ENCODE measurements at regions not wholly inside any gene's neighbourhood (a gene's known extent, or its start where the extent isn't known, plus 50 kb on each side); places are given as distances from the start of the nearest gene placed in this dataset.

DNA sequence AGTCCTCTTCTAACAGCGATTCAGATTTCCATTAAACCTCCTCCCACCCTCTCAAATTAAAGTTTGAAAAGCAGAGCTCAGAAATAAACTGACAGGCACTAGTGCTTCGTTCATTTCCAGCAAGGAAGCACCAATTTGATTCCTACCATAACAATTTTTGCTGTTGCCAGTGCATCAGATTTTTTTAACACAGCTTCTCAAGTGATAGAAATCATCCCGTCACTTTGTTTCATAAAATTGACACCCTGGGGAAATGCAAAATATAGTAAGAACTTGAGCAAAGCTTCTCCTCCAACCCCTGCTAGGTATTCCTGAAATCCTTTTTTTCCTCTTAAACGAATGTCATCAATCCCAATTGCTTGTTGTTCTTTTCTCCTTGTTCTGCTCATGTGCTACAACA is 332.1 kb downstream of the FOXG1 start:
- Histone ChIP-seq H3K4me2 (no peak overlapping the region), H3K9ac (no peak overlapping the region)
- TF ChIP-seq Cebpa-rat (IDR thresholded peaks at IDR 0.05), result no peak

DNA sequence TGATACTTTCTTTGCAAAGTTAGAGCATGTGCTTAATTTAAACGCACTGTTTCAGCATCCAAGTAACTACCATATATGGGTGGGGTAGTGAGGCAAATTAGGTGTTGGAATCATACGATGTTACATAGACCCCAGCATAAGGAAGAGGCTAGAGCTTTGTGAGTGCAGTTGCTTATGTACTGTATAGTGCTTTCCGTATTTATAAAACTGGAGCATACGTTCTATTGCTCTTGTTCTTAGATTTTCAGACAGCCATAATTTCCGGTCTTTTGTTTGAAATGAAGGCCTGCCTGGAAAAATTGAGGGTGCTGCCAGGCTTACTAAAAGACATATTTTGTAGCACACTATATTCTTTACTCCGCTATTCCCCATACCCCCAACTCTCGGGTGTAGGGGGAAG is 335.7 kb downstream of the FOXG1 start:
- no peaks in the 10 kb centered on the region for H3K4me1 ChIP-seq
- no peaks in the 10 kb centered on the region for H3K27me3 ChIP-seq
- H3K9me3 ChIP-seq, result no peaks in the 10 kb centered on the region
- H3K4me2 ChIP-seq, result no peak overlapping the region
- no peak for TF ChIP-seq Cebpa-rat (IDR thresholded peaks at IDR 0.05)
- no peaks in the 10 kb centered on the region for H4K20me1 ChIP-seq
- no peak overlapping the region for H3K4me3 ChIP-seq
- H3K9ac ChIP-seq, result no peak overlapping the region
- no peaks in the 10 kb centered on the region for H3K36me3 ChIP-seq
- no peak overlapping the region for H3K27ac ChIP-seq

More for the DNA sequence above, 332.1 kb downstream of the FOXG1 start:
- H3K4me3 ChIP-seq, result no peak overlapping the region
- no peaks in the 10 kb centered on the region for H3K36me3 ChIP-seq
- no peaks in the 10 kb centered on the region for H4K20me1 ChIP-seq
- no peaks in the 10 kb centered on the region for H3K27me3 ChIP-seq
- H3K9me3 ChIP-seq, result no peaks in the 10 kb centered on the region
- no peaks in the 10 kb centered on the region for H3K4me1 ChIP-seq
- no peak overlapping the region for H3K27ac ChIP-seq

DNA sequence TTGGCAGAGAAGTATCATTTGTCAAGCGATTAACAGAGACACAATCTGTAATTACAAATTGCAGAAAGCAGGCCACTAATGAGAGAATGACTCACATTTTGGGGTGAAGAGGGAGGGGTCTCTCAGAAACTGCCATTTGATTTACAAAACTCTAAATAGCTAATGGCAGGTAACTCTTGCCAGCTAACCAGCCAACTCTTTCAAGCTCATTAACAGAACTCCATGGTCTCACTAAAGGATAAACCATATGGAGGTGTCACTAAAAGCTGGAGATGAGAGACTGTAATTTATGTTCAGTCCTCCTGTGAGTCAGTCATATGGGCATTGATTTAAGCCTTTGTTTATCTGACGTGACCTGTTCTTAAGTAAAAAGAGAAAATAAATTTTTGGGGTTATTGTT is 336.4 kb downstream of the FOXG1 start:
- TF ChIP-seq Cebpa-rat (IDR thresholded peaks at IDR 0.05), result no peak
- Histone ChIP-seq H3K4me1 (no peaks in the 10 kb centered on the region), H3K9me3 (no peaks in the 10 kb centered on the region), H4K20me1 (no peaks in the 10 kb centered on the region), H3K27me3 (no peaks in the 10 kb centered on the region), H3K9ac (no peak overlapping the region), H3K4me2 (no peak overlapping the region), H3K36me3 (no peaks in the 10 kb centered on the region), H3K27ac (no peak overlapping the region), H3K4me3 (no peak overlapping the region)

DNA sequence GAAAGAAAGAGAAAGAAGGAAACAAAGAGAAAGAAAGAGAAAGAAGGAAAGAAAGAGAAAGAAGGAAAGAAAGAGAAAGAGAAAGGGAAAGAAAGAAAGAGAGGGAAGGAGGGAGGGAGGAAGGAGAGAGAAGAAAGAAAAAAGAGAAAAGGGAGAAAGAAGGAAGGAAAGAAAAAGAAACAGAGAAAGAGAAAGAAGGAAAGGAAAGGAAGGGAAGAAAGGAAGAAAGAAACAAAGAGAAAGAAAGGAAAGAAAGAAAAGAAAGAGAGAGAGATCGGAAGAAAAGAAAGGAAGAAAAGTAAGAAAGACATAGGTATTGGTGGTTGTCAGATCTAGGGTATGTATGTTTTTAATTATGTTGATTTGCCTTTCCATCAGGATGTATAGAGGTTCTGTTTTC is 342.3 kb downstream of the FOXG1 start:
- Histone ChIP-seq H3K27ac (no peak overlapping the region), H3K4me1 (no peaks in the 10 kb centered on the region), H4K20me1 (no peaks in the 10 kb centered on the region), H3K27me3 (no peaks in the 10 kb centered on the region), H3K4me2 (no peak overlapping the region), H3K9ac (no peak overlapping the region), H3K4me3 (no peak overlapping the region), H3K9me3 (no peaks in the 10 kb centered on the region), H3K36me3 (no peaks in the 10 kb centered on the region)
- TF ChIP-seq Cebpa-rat (IDR thresholded peaks at IDR 0.05), result no peak

DNA sequence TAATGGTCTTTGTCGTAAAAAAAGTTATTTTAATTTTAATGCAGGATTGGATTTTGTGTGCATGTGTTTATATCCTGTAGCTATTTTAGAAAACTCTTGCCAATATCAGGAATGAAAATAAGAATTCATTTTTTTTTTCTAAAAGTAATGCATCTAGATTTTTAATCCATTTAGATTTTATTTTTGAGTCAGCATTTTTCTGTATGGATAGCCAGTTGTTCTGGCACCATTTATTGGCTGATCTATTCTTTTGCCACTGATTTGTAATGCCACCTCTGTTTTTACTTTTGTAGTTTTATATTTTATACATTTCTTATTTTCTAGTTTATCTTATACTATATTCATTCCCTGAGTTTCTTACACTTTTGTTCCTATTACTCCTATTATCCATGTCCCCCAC is 343.0 kb downstream of the FOXG1 start:
- no peak overlapping the region for H3K4me2 ChIP-seq
- H3K9me3 ChIP-seq, result no peaks in the 10 kb centered on the region
- TF ChIP-seq Cebpa-rat (IDR thresholded peaks at IDR 0.05), result no peak
- H3K27ac ChIP-seq, result no peak overlapping the region
- no peaks in the 10 kb centered on the region for H3K4me1 ChIP-seq
- no peaks in the 10 kb centered on the region for H3K36me3 ChIP-seq
- H3K4me3 ChIP-seq, result no peak overlapping the region
- H3K9ac ChIP-seq, result no peak overlapping the region
- H4K20me1 ChIP-seq, result no peaks in the 10 kb centered on the region
- H3K27me3 ChIP-seq, result no peaks in the 10 kb centered on the region

DNA sequence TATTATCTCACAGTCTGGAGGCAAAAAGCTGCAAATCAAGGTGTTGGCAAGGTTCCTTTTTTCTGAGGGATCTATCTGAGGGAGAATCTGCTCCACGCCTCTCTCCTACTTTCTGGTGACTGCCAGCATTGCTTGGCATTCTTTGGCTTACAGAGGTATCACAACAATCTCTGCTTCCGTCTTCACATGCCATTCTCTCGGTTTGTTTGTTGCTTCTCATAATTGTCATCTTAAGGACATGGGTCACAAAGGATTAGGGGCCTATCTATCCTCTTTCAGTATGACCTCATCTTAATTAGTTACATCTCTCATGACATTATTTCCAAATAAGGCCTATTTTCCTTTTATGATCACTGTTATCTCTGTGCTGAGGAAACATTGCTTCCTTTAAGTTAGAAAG is 345.0 kb downstream of the FOXG1 start:
- H3K4me3 ChIP-seq, result no peak overlapping the region
- no peak overlapping the region for H3K4me2 ChIP-seq
- no peak overlapping the region for H3K9ac ChIP-seq
- no peak for TF ChIP-seq Cebpa-rat (IDR thresholded peaks at IDR 0.05)
- H3K4me1 ChIP-seq, result no peaks in the 10 kb centered on the region
- H3K36me3 ChIP-seq, result no peaks in the 10 kb centered on the region
- no peaks in the 10 kb centered on the region for H4K20me1 ChIP-seq
- no peaks in the 10 kb centered on the region for H3K27me3 ChIP-seq
- no peaks in the 10 kb centered on the region for H3K9me3 ChIP-seq
- H3K27ac ChIP-seq, result no peak overlapping the region

DNA sequence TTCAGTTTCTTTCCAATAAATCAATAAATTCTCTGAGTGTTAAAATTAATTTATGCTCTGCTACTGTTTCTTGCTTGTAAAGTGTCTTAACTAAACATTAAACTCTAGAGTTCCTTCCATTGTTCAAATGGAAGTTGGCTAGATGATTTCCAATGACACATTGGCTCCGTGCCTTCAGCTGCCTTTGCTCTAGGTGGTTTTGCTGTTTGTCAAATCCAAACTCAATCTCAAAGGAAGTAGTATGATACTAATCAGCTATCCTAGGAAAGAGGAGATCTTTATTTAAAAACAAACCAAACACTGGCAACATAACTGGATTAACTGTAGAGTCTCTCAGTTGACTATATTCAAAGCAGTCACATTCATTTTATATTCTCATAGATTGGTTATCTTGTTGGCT is 356.4 kb downstream of the FOXG1 start:
- Histone ChIP-seq H3K36me3 (no peaks in the 10 kb centered on the region), H3K27me3 (no peaks in the 10 kb centered on the region)
- no peak for TF ChIP-seq Cebpa-rat (IDR thresholded peaks at IDR 0.05)

DNA sequence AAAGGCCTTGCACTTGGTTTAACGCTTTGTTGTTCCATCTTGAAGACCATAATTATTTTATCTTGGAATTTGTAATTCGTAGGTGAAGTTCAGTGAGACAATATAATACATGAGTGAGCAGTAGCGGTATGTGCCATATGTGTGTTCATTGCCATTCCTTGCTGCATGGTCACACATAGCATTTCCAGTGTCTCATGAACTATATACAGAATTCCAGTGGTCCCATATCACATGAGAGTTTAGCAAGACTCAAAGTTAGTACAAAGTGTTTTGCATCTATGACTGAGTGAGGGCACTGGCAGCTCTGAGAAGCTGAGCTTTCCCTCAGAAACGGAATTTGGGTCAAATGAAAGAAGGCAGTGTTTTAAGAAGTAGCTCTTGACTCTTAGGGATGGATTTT is 359.8 kb downstream of the FOXG1 start:
- H3K4me2 ChIP-seq, result no peak overlapping the region
- no peak overlapping the region for H3K9ac ChIP-seq
- H3K4me1 ChIP-seq, result no peaks in the 10 kb centered on the region
- no peaks in the 10 kb centered on the region for H4K20me1 ChIP-seq
- no peaks in the 10 kb centered on the region for H3K9me3 ChIP-seq
- H3K36me3 ChIP-seq, result no peaks in the 10 kb centered on the region
- no peak overlapping the region for H3K27ac ChIP-seq
- no peak for TF ChIP-seq Cebpa-rat (IDR thresholded peaks at IDR 0.05)
- no peaks in the 10 kb centered on the region for H3K27me3 ChIP-seq
- H3K4me3 ChIP-seq, result no peak overlapping the region

More for the DNA sequence above, 356.4 kb downstream of the FOXG1 start:
- Histone ChIP-seq H3K27ac (no peak overlapping the region), H4K20me1 (no peaks in the 10 kb centered on the region), H3K4me3 (no peak overlapping the region), H3K4me2 (no peak overlapping the region), H3K9me3 (no peaks in the 10 kb centered on the region), H3K9ac (no peak overlapping the region), H3K4me1 (no peaks in the 10 kb centered on the region)

DNA sequence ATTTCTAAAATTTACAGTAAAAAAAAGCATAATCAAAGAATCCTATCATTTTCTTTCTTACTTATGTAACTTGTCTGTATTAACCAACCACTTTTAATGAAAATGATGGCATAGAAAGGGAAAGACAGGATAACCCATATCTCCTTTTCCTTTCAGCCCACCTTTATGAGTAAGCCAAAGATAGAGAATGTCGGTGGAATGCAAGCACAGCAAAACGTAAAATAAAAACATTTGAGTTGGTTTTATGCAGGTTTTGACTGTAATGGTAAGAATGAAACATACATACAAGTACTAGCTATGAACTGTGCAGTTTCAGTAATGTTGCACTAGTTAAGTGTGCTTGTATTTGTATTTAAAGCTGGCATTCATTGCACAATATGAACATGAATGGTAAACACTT is 360.3 kb downstream of the FOXG1 start:
- Histone ChIP-seq H4K20me1 (no peaks in the 10 kb centered on the region), H3K9ac (no peak overlapping the region), H3K9me3 (no peaks in the 10 kb centered on the region), H3K36me3 (no peaks in the 10 kb centered on the region), H3K27ac (no peak overlapping the region), H3K4me3 (no peak overlapping the region), H3K4me2 (no peak overlapping the region), H3K27me3 (no peaks in the 10 kb centered on the region), H3K4me1 (no peaks in the 10 kb centered on the region)
- TF ChIP-seq Cebpa-rat (IDR thresholded peaks at IDR 0.05), result no peak

DNA sequence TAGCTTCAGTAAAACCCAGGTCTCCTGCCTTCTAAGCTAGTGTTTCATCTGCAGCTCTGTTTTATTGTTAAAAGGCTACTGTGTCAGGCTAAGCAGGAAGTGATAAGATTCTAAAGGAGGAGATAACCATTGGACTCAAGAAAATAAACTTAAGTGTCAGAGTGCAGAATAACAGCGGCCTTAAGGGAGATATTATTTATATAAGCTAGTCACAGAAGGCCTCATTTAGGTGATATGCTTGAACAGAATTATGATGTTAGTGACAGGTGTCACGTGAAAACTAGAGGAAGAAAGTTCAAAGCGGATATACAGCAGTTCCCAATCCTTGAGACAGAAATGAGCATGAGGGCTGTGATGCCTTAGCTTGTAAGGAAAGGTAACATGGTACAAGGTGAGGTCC is 373.4 kb downstream of the FOXG1 start:
- Histone ChIP-seq H3K27ac (no peak overlapping the region), H3K4me1 (no peaks in the 10 kb centered on the region), H3K4me2 (no peak overlapping the region), H3K36me3 (no peaks in the 10 kb centered on the region), H3K9ac (no peak overlapping the region), H3K4me3 (no peak overlapping the region), H3K27me3 (no peaks in the 10 kb centered on the region), H3K9me3 (no peaks in the 10 kb centered on the region), H4K20me1 (no peaks in the 10 kb centered on the region)
- TF ChIP-seq Cebpa-rat (IDR thresholded peaks at IDR 0.05), result no peak

DNA sequence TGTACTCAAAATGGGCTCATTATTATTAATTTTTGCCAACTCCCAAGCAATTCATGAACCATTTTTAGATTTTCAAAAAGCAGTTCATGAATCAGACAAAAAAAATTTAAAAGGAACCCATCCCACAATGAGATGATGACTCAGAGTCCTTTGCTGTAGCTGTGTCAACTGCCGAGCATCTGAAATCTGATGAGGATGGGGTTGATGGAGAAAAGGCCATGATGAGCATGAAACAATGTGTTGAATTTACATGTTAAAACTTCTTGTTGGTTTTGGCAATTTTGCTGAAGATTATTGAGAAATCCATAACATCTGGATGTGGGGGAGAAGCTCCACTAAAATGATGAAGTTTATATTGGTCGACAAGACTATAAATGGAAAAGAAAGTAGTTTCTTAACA is 378.0 kb downstream of the FOXG1 start:
- H4K20me1 ChIP-seq, result no peaks in the 10 kb centered on the region
- H3K4me2 ChIP-seq, result no peak overlapping the region
- H3K4me1 ChIP-seq, result no peaks in the 10 kb centered on the region
- no peak overlapping the region for H3K27ac ChIP-seq
- H3K36me3 ChIP-seq, result no peaks in the 10 kb centered on the region
- no peak overlapping the region for H3K9ac ChIP-seq
- no peaks in the 10 kb centered on the region for H3K27me3 ChIP-seq
- no peak for TF ChIP-seq Cebpa-rat (IDR thresholded peaks at IDR 0.05)
- no peaks in the 10 kb centered on the region for H3K9me3 ChIP-seq
- H3K4me3 ChIP-seq, result no peak overlapping the region
